ENCODE measurements at regions not wholly inside any gene's neighbourhood (a gene's known extent, or its start where the extent isn't known, plus 50 kb on each side); places are given as distances from the start of the nearest gene placed in this dataset.
"Not testable (repeated sequence)": the region's sequence is repeated elsewhere in the genome, so short reads cannot be mapped to it uniquely, and the experiment has no call there.

DNA sequence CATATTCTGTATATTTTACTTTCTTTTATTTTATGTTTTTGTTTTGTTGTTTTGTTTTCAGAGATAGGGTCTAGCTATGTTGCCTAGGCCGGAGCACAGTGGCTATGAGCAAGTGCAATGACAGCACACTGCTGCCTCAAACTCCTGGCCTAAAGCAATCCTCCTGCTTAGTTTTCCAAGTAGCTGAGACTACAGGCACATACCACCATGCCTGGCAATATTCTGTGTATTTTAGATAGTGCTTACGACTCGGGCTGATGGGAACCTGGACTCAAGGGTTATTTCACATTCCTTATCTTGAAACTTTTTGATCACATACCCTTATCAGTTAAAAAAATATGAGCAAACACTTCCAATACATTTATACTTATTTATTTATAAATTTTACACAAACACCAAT lies 119.0 kb upstream of the STARD4 start:
- no peak for DNase-seq

DNA sequence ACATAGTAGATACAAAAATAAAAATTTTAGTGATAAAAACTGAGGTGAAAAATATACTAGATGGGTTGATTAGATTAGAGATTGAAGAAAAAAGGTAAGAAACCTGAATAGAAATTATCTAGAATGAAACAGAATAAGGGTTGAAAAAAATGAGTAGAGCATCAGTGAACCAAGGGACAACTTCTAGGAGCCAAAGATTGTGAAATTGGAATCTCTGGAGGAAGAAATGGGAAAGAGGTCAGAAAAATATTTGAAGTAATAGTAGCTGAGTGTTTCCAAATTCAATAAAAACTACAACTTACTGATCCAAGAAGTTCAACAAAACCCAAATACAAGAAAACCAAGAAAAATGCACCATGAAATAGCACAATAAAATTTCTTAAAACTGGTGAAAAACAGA lies 116.6 kb upstream of the STARD4 start:
- DNase-seq, result no peak

DNA sequence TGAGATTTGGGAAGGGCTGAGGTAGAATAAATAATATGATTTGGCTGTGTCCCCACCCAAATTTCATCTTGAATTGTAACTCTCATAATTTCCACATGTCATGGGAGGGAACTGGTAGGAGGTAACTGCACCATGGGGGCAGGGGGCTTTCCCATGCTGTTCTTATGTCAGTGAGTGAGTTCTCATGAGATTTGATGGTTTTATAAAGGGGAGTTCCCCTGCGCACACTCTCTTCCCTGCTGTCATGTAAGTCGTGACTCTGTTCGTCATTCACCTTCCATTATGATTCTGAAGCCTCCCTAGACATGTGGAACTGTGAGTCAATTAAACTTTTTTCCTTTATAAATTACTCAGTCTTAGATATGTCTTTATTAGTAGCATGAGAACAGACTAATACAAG lies 115.5 kb upstream of the STARD4 start:
- peak; percentile 26 to 47 for DNase-seq

DNA sequence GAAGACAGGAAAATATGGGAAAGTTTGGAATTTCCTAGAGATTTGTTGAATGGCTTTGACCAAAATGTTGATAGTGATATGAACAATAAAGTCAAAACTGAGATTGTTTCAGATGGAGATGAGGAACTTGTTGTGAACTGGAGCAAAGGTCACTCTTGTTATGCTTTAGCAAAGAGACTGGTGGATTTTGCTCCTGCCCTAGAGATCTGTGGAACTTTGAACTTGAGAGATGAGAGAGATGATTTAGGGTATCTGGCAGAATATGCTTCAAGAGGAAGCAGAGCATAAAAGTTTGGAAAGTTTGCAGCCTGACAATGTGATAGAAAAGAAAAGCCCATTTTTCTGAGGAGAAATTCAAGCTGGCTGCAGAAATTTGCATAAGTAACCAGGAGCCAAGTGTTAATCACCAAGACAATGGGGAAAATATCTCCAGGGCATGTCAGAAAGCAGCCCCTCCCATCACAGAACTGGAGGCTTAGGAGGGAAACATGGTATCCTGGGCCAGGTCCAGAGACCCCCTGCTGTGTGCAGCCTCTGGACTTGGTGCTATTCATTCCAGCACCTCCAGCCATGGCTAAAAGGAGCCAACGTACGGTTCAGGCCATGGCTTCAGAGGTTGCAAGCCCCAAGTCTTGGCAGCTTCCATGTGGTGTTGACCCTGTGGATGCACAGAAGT lies 114.3 kb upstream of the STARD4 start:
- no peak for DNase-seq

DNA sequence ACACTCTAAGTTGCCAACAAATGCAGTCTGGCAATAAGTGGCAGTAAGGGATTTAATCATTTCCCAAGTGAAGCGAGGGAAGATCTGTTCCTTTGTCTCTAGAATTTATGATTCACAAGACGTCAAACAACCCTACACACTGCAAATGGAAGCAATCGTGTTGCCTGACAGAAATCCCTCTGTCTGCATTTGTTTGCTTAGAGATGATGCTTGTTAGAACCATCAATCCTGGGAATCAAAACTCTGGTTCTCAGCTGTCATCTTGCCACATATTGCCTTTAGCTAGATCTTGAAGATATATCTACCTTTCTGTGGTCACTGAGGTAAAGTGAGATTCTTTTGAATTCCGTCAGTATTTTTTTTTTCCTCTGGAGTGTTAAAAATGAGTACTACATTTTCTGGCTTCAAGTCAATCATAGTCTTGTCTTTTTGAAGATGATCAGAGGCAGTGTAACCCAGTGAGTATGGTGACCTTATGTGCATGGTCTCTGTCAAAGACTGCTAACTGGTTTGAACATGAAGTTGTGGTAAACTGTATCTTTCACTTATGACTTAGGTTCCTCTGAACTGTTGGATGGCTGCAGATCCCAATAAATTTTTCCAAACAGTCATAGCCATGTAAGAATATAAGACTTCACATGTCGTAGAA lies 106.4 kb upstream of the STARD4 start:
- no peak for DNase-seq

DNA sequence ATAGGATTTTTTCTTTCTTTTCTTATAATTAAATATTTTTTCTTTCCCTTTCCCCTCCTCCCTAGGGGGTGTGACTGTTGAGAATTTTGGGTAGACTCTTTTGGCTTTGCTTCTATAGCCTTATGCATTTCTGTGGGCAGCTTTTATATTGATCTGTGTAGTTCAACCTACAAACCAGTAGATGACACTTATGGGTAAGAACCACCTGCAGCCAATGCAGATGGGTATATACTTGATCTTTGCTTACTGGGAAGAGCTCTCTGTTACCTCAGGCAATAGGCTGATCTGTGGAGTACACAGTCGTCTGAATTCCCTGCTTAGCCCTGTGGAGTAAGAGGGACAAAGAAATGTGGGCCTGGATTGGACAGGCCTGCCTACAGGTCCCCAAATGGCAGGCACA lies 102.7 kb upstream of the STARD4 start:
- DNase-seq, result no peak

DNA sequence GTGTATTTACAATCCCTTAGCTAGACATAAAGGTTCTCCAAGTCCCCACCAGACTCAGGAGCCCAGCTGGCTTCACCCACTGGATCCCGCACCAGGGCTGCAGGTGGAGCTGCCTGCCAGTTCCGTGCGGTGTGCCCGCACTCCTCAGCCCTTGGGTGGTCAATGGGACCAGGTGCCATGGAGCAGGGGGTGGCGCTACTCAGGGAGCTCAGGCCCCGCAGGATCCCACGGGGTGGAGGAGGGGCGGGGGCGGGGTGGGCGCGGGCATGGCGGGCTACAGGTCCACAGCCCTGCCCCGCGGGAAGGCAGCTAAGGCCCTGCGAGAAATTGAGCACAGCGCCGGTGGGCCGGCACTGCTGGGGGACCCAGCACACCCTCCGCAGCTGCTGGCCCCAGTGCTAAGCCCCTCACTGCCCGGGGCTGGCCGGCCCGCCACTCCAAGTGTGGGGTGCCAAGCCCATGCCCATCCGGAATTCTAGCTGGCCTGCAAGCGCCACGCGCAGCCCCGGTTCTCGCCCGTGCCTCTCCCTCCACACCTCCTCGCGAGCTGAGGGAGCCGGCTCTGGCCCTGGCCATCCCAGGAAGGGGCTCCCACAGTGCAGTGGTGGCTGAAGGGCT lies 99.8 kb upstream of the STARD4 start:
- DNase-seq, result not testable (repeated sequence)

DNA sequence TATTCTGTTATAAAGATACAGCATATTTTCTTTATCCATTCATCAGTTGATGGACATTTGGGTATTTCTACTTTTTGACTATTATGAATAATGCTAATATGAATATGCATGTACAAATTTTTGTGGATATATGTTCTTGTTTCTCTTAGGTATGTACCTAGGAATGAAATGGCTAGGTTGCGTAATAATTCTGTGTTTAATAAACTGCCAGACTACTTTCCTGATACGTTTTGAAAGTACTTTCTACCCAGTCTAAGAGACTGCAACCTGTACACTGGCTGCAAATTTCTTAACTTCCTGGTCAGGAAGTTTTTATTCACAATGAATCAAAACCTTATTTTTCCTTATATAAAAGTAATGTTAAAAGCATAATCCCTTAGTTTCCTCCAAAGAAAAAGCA lies 93.9 kb upstream of the STARD4 start:
- DNase-seq, result no peak

DNA sequence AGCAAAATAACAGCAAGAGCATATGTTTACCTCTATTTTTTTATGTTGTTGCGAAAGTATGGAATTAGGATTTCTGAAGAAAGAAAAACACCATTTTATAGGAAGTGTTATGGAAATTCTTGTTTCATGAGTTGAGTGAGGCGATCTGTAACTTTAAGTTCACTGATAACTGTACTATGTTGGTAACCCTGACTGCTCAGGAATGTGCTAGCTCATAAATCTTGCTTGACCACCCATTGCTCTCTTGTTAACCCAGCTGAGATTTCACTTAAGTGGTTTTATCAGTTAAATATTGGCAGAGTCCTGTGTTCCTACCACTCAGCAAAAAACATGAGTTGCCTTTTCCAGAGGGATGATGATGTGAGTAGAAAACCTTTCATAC lies 91.1 kb upstream of the STARD4 start:
- no peak for DNase-seq

DNA sequence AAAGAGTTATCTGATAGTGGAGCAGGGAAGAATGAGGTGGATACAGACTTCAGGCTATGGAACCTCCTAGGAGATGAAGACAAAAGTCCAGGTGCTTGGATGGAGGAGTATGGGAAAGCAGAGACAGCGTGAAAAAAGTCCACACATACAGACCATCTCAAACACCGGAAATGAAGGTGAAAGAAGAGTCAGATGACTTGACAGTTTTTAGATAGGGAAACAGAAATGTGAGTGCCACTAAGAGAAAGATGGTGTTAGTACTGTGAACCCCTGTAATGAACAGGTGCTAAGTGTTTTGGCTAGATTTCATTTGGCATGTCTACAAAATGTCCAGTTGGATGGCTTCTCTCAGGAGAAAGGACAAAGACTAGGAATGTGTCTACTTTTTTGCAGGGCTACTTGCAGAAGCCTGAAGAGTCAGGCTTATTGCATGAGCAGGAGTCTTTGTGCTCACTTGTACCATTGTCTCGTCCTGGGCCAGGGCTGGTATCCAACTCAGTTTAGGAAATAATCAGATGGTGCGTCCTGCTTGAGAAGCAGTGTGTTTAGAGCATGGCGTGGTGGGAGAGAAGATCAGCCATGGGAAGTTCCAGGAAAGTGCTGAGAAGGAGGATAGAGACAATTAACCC lies 90.6 kb upstream of the STARD4 start:
- DNase-seq, result no peak

DNA sequence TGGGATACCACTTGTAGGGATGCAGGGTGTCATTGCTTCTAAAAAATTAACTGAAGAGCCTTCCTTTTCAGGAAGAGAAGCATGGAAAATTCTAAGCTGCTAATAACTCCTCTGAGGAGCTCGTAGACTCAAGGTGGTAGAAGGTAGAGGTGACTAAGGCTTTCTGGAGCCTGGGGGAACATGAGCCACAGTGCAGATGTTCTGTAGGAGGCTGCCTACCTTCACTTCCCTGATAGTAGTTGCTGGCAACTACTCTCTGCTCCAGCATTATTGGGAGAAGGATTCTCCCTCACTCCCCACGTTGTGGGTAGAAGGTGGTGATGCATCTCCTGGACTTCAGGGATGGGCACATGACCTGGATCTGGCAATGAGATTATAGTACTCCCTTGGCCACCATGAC lies 86.7 kb upstream of the STARD4 start:
- no peak for DNase-seq

DNA sequence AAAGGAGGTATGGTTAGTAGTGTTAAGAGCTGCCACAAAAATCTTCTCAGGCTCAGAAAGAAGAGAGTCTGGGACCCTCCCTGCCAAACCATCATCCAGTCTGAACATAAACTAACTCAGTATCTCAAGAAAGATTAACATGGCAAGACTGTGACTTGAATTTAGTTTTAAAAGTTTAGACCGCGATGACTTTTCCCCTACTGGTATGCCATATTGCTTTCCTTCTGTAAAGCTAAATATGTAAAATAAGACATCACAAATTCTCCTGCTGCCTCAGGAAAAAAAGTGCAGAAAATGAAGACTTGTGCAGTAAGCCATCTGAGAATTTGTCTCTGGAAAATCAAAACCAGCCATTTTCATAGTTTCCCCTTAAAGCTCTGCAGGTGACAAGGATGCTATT lies 85.2 kb upstream of the STARD4 start:
- no peak for DNase-seq

DNA sequence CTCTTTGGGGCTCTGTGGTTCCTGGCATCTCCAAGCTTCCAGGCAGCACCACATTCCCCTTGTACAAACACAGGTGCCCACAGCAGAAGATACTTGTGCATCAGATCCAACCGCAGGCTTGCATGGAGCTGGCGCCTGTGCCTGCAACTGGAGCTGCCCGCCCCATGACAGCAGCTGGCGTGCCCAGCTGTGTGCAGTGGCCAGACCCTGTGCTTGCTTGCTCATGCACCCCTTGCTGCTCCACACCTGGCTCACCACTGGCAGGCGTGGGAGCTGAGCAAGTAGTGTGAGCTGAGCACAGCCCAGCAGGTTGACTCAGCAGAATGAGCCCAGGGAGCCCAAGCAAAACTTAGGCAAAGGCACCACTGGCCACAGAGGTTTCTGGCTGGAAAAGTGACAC lies 84.4 kb upstream of the STARD4 start:
- DNase-seq, result no peak

DNA sequence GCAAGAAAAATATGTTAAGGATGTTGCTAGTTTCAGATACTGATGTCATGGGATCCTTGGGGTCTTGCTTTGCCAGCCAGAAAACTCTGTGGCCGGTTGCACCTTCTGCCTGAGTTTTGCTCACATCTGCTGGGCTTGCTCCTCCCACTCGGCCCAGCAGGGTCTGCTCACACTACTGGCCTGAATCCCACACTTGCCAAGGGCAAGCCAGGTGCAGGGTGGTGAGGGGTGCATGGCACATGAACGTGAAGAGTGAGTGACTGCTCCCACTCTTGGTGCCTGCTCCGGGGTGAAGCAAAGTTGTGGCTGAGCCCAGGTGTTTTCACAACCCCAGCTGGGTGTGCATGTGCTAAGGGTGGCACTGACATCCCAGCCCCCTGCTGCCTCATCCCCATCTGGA lies 83.1 kb upstream of the STARD4 start:
- DNase-seq, result no peak

DNA sequence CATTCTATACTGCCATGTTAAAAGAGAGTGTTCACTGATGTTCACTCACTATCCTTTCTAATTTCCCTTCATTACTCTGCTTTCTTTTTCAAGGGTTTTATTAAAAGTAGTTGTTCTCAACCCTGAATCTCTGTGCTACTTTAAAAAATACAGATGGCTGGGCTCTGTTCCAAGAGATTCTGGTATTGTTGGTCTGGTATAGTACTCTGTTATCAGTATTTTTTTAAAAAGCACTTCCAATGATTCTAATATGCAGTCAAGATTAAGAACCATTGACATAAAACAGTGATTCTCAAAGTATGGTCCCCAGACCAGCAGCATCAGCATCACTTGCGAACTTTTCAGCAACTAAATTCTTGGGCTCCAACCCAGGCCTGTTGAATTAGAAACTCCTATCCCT lies 77.0 kb upstream of the STARD4 start:
- no peak for DNase-seq

DNA sequence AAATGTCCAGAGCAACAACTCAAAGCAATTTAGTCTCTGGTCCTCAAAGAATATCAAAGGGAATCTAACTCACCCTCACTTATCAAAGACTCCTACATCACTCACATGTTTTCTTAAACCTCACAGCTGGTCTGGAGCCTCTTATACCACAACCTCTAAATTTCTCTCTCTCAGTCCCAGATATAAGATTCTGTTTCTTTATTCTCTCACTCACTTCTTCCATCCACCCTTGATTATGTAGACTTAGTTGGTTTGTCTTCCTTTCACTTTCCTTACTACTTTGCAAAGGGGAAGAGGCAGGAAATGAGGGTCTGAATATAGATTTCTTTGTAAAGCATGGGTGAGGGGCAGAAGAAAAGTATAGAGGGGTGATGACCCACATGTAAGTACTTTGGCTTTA lies 75.4 kb upstream of the STARD4 start:
- DNase-seq, result no peak

DNA sequence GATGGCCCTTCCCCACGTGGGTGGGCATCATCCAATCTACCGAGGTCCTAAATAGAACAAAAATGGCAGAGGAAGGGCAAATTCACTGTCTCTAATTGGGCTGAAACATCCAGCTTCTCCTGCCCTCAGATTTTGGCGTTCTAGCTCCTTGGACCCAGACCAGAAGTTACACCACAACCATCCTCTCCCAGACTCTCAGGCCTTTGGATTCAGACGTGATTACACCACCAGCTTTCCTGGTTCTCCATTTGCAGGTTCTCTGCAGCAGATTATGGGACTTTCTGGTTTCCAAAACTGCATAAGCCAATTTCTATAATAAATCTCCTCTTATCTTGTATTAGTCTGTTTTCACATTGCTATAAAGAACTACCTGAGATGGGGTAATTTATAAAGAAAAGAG lies 73.6 kb upstream of the STARD4 start:
- DNase-seq, result no peak

DNA sequence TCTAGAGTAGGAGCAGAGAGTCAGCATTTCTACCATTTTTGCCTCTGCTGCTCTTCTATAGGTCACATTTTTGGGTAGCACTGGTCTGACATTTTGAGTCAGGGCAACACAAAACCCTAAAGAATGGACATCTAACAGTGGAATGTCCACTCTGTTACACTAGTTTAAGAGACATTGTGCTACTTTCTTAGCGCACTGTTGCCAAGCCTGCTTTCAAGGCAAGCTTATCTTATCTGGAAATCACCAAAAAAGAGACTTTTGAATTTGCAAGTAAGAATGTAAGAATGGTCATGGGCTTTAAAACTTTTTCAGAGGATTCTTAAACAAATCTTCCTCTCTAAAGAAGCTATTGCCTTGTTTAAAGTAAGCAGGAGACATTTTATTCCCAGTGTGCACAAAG lies 73.0 kb upstream of the STARD4 start:
- DNase-seq, result no peak

DNA sequence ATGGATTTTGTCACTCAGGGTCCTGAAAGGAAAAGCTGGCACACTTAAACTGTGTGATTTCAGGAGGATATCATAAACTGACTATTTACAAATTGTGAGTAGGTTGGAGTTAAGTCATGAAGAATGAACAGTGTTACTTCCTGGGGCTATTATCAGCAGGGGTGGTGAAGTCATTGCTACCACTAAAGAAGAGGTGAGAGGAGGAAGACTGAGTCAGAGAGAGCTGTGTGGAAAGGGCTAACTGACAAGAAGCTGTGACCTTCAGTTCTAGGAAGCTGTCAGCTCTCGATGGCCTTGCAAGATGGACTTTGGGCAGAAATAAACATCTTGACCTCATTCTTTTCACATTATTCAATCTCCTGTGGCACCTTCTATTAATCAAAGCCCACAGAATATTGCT lies 72.3 kb upstream of the STARD4 start:
- DNase-seq, result no peak

DNA sequence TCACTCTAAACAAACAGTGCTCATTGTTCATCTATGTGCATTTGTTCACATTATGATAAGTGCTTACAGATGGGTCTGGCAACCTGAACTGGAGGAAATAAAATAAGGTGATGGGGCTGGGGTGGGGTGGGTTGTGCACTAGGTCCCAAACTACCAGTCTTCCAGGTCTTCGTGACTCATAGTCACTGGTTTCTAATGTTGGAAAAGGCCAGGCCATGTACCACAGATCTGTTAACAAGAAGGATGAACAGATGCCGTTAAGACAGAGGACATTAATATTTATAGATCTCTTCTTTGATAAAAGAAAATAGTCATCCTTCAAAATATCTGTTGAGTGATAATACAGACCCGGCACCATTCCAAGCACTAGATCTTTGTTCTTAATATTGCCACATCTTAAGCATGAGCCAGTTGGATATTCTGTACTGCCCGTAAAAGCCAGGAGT lies 71.4 kb upstream of the STARD4 start:
- DNase-seq, result no peak

DNA sequence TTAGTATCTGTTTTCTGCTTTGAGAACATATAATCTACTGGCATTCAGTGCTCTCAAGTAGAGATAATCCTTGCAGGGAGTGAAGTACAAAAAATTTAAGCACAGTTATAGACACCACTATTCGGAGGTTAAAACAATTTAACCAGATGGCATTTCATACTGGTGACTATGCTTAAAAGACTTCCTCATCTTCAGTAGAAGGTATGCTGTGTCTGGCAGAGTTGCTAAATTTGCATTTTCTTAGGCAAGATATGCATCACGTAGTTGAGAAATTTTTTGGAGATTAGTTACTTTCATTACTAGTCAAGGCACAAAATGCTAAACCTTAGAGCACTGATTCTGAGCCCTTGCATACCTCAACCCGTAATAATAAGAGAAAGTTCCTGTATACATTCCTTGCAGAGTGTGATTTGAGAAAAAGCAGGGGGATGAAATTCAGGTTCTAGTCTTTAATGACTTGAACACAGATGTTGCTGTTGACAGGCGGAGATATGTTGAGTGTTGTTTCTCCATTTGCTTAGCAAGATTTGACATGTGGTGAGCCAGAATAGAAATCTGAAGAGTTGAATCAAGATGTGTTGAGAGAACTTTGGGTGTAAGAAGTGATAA lies 70.8 kb upstream of the STARD4 start:
- DNase-seq, result no peak

DNA sequence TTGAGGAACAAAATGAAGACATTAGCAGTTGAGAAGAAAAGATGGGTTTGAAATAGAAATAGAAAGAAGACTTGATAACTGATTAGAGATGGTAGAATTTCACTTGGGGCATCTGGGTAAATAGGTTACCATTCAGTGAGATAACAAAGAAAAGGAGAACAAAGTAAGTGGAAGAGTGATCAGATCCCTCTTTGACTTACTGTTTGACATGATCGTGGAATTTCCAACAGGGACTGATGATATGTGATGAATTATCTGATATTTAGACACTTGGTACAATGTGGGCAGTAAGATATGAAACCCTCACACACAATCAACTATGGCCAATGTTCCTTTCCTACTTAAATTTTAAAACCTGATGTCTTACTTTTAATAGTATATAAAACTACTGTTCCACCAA lies 70.1 kb upstream of the STARD4 start:
- no peak for DNase-seq

DNA sequence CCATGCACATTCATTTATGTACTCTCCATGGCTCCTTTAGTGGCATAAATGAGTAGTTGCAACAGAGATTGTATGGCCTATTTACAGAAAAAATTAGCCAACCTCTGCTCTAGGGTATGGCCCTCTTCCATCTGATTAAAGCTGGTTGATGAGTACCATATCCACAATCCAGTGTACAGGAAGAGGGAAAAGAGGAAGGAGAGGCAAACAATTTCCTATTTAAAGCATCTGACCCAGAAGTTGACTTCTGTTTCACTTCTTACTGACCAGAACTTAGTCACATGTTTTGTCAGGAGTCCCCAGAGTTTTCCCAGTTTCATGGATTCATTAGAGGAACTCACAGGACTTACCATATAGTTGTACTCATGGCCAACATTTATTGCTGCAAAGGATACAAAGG lies 68.6 kb upstream of the STARD4 start:
- no peak for DNase-seq

DNA sequence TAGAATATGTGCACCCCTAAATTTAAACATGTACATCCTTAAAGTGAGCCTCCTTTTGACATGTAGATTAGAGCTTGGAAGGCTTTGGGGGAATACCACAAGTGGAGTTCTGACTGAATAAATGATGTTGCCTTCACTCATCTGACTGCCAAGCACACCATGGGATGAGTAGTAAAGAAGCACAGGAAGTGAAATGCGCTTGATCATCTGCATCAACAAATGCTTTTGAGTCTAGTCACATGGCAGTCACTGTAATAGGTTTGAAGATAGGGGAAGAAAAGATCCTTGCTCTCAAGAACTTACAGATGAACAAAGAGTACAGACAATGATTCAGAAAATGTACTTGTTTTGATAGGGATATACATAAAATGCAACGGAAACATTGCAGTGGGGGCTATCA lies 62.0 kb upstream of the STARD4 start:
- no peak for DNase-seq

Measured in stimulated activated CD4-positive, alpha-beta T cell treated with anti-CD3 and anti-CD28 coated beads, Interleukin-2, amount 100 ng/mL, for 24 hours (primary cell).